Psoas muscle (tissue), 7 donors: ENCODE measurements at regions not wholly inside any gene's neighbourhood (a gene's known extent, or its start where the extent isn't known, plus 50 kb on each side); places are given as distances from the start of the nearest gene placed in this dataset.

Source experiments
- ATAC-seq, 4 donors: fragments of 200-7000 bp; cut with Tn5 transposase; one replicate each; pipeline ENCODE4 v1.9.1; 2020; ENCODE audit warnings: moderate library complexity in 3 of 4, mild to moderate bottlenecking in 2 of 4
- DNase-seq, 2 donors: peaks; one replicate each; pipeline ENCODE4 v3.0.0-alpha.2; 2020
- H3K27ac ChIP-seq: fragments of 200-600 bp; one replicate; pipeline ENCODE4 v1.8.0; 2022
- H3K27me3 ChIP-seq, 3 donors: fragments of 200-600 bp in 1 of 3; one replicate each; pipeline versions ENCODE4 v1.6.1 to v1.8.0; 2013 to 2022; ENCODE audit warnings: low read length in 2 of 3, mild to moderate bottlenecking in 2 of 3, moderate library complexity in 1 of 3; ENCODE audit not compliant: insufficient read depth in 3 of 3
- H3K36me3 ChIP-seq, 2 donors: fragments of 200-600 bp in 1 of 2; one replicate each; pipeline versions ENCODE4 v1.6.1 to v1.8.0; 2013 to 2022; ENCODE audit warnings: low read depth in 1 of 2, mild to moderate bottlenecking in 1 of 2, moderate library complexity in 1 of 2; ENCODE audit not compliant: insufficient read depth in 1 of 2
- H3K4me1 ChIP-seq: fragments of 200-600 bp; one replicate; pipeline ENCODE4 v1.8.0; 2022
- H3K4me3 ChIP-seq: fragments of 200-600 bp; one replicate; pipeline ENCODE4 v1.8.0; 2022; ENCODE audit warnings: mild to moderate bottlenecking
- H3K9me3 ChIP-seq: fragments of 200-600 bp; one replicate; pipeline ENCODE4 v1.8.0; 2022
- WGBS, 3 donors: extraction: QIAGEN DNeasy Blood & Tissue Kit; methylation state at CpG; one replicate each; pipeline versions ENCODE4 v1.1.6 to v1.1.7; 2013; 5-methylcytosine and 5-hydroxymethylcytosine counted together
- intact Hi-C, 2 donors: fragments of 100-400 bp; cut with DNase I; formaldehyde crosslinking; loops; one replicate each; pipeline versions ENCODE4 v1.11.0 to v1.14.2; 2022
- TF ChIP-seq, protein P1 (sequence below): fragments of 200-600 bp; IDR thresholded peaks from one replicate; pipeline ENCODE4 v1.8.0; 2022; ENCODE audit warnings: antibody characterized with exemption
- donor health status: healthy with polysubstance abuse.
- donor health status: DM: no; HTN: no; CAD: no; lungs with moderate emphysema.
- donor health status: Bipolar disorder and iron deficiency.
- donor health status: healthy.
- donor health status: DM: yes; HTN: yes; CAD: no.
- donor health status: DM: no; HTN: no; CAD: no.
- donor health status: DM: yes; HTN: yes; CAD: no.

DNA sequence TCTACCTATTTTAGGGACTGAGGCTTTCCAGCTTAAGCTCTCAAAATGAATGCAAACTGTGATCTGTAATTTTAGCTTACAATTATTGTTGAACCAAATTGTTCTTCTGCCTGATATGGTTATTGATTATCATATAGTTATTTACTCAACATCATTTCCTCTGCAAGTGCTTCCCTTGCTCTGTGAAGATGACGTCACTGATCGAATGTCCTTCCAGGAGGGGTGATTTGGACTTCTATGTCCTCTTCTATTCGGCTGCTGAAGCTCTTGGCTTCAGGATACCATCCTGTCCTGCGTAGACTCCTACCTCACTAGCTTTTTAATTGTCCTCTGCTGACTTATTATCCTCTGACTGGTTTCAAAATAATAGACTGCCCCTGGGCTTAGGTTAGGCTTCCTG is 137.4 kb upstream of the LARGE1 start:
- Histone ChIP-seq H3K4me3 (no peak overlapping the region), H3K4me1 (no peaks in the 10 kb centered on the region), H3K27me3 (no peaks in the 10 kb centered on the region), H3K9me3 (peaks cover 6% of the 10 kb centered on the region), H3K36me3 (no peaks in the 10 kb centered on the region), H3K27ac (no peak overlapping the region)
- DNase-seq (no peak), ATAC-seq (no peak)
- TF ChIP-seq, protein P1, sequence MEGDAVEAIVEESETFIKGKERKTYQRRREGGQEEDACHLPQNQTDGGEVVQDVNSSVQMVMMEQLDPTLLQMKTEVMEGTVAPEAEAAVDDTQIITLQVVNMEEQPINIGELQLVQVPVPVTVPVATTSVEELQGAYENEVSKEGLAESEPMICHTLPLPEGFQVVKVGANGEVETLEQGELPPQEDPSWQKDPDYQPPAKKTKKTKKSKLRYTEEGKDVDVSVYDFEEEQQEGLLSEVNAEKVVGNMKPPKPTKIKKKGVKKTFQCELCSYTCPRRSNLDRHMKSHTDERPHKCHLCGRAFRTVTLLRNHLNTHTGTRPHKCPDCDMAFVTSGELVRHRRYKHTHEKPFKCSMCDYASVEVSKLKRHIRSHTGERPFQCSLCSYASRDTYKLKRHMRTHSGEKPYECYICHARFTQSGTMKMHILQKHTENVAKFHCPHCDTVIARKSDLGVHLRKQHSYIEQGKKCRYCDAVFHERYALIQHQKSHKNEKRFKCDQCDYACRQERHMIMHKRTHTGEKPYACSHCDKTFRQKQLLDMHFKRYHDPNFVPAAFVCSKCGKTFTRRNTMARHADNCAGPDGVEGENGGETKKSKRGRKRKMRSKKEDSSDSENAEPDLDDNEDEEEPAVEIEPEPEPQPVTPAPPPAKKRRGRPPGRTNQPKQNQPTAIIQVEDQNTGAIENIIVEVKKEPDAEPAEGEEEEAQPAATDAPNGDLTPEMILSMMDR, result no peak
- intact Hi-C loops, result no loop called here
- 67 to 74% (median 68%) methylated on average over 4 of the region's 4 CpGs for WGBS, 3 donors

DNA sequence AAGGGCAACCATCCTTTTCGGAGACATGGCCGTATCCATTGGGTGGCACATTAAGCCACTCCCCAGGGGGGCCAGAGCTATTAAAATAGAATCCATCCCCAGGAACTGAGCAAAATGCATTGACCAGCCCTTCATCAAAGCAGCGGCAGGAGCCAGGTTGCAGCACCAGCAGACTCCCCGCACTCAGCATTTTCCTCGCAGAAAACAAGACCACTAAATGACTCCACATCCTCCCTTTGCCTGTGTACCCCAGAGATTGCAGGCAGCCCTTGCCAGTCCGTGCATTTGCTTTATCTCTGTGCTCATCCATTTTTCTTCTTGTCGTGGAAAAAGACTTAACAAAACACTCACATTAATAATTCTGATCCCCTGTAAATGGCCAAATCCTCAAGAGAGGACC is 144.4 kb upstream of the LARGE1 start:
- Histone ChIP-seq H3K4me3 (no peak overlapping the region), H3K27ac (no peak overlapping the region), H3K36me3 (no peaks in the 10 kb centered on the region), H3K4me1 (no peaks in the 10 kb centered on the region), H3K27me3 (no peaks in the 10 kb centered on the region), H3K9me3 (no peaks in the 10 kb centered on the region)
- DNase-seq (no peak), ATAC-seq (no peak)
- TF ChIP-seq, protein P1, result no peak
- WGBS, 3 donors, result 68 to 74% (median 71%) methylated on average over 7 of the region's 7 CpGs
- intact Hi-C loops, result no loop called here

DNA sequence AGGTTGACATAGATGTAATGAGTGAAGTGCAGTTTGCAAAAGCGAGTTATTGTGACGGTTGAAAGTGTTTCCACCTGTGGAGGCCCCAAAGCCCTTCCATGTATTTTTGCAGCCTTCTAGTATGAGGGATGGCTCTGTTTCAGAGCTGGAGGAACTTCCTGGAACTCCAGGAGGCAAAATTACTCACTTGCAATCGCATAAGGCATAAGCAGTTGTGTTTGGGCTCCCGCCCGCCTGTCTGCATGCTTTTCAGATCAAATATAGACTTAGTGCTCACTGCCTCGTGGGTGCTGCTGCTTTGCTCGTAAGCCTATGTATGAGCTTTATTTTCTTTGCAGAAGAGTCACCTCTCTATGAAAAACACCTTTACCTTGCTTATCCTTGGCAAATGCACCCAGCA is 146.8 kb upstream of the LARGE1 start:
- no peak overlapping the region for H3K27ac ChIP-seq
- H3K27me3 ChIP-seq, result no peaks in the 10 kb centered on the region
- H3K4me1 ChIP-seq, result no peaks in the 10 kb centered on the region
- H3K36me3 ChIP-seq, result no peaks in the 10 kb centered on the region
- intact Hi-C loops, result no loop called here
- ATAC-seq (no peak), DNase-seq (no peak)
- no peaks in the 10 kb centered on the region for H3K9me3 ChIP-seq
- 65 to 73% (median 71%) methylated on average over 7 of the region's 7 CpGs for WGBS, 3 donors
- TF ChIP-seq, protein P1, result no peak
- no peak overlapping the region for H3K4me3 ChIP-seq

- 26 to 45% (median 32%) methylated on average over 2 of the region's 2 CpGs for WGBS, 3 donors
- intact Hi-C loops, result no loop called here
- no peak for ATAC-seq
- no peak for DNase-seq
- H3K4me1 ChIP-seq, result no peaks in the 10 kb centered on the region
- TF ChIP-seq, protein P1, result no peak
- no peak overlapping the region for H3K27ac ChIP-seq
- H3K36me3 ChIP-seq, result no peaks in the 10 kb centered on the region
- no peaks in the 10 kb centered on the region for H3K27me3 ChIP-seq
- H3K4me3 ChIP-seq, result no peak overlapping the region
- no peaks in the 10 kb centered on the region for H3K9me3 ChIP-seq
These were observed 147.7 kb upstream of the LARGE1 start for GRCh38 chr22:34068001-34068400.

GRCh38 chr22:34070051-34070450 is 149.8 kb upstream of the LARGE1 start:
- Histone ChIP-seq H3K4me1 (no peaks in the 10 kb centered on the region), H3K27me3 (no peaks in the 10 kb centered on the region), H3K27ac (no peak overlapping the region), H3K36me3 (no peaks in the 10 kb centered on the region), H3K4me3 (no peak overlapping the region), H3K9me3 (no peaks in the 10 kb centered on the region)
- 78 to 86% (median 79%) methylated on average over 5 of the region's 5 CpGs for WGBS, 3 donors
- TF ChIP-seq, protein P1, result no peak
- no peak for ATAC-seq
- intact Hi-C loops, result no loop called here
- DNase-seq, result no peak
